Uterus (tissue), 2 donors: ENCODE measurements at regions not wholly inside any gene's neighbourhood (a gene's known extent, or its start where the extent isn't known, plus 50 kb on each side); places are given as distances from the start of the nearest gene placed in this dataset.

Experiments used
- POLR2A ChIP-seq, 2 donors: fragments of 450-650 bp; IDR thresholded peaks; one replicate each; pipeline ENCODE4 v1.6.1; 2016; ENCODE audit warnings: antibody characterized with exemption in 2 of 2, mild to moderate bottlenecking in 1 of 2, moderate library complexity in 1 of 2
- TF ChIP-seq, protein P1 (sequence below), 4 experiments: fragments of 200-600 bp in 2 of 4; fragments of 450-650 bp in 2 of 4; sonication (generic) in 2 of 4; IDR thresholded peaks; one replicate each; pipeline ENCODE4 v1.5.1; 2016 to 2019; ENCODE audit warnings: antibody characterized with exemption in 4 of 4, mild to moderate bottlenecking in 2 of 4, moderate library complexity in 1 of 4

DNA sequence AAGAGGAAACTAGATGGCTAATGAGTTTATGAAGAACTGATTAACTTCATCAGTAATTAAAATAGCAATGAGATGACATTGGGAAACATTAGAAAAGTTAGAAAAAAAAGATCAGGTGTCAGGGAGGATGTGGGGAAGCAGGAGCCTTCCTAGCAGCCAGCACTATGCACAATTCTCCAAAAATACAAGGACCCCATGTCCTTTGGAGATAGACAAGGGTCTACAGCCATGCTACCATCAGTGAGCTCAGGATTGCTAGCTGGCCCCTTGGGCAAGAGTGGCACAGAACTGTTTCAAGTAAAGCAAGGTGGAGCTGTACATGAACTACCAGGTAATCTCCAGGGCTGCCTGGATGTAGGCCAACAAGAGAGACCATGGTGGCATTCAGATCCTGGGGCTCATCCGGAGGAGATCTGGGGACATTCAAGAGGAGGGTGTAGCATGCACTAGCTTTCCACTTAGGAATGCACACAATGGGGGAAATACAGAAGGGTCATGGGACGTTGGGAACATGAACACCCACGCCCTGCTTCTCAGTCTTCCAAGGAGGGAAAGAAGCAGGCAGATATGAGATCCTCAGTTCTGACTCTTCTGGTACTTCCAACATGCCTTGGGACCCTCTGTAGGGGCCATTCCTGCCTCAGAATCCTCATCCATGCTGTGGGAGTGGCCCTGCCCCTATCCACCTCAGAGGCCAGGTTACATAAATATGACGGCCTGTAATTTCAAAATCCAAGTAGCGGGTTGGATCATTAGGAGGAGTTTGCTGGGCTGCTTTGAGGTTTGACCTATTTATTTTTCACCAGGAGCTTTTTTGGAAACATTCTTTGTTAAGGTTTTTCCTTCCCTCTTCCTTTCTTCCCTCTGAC lies 82.2 kb upstream of the HABP2 start:
- TF ChIP-seq, protein P1, sequence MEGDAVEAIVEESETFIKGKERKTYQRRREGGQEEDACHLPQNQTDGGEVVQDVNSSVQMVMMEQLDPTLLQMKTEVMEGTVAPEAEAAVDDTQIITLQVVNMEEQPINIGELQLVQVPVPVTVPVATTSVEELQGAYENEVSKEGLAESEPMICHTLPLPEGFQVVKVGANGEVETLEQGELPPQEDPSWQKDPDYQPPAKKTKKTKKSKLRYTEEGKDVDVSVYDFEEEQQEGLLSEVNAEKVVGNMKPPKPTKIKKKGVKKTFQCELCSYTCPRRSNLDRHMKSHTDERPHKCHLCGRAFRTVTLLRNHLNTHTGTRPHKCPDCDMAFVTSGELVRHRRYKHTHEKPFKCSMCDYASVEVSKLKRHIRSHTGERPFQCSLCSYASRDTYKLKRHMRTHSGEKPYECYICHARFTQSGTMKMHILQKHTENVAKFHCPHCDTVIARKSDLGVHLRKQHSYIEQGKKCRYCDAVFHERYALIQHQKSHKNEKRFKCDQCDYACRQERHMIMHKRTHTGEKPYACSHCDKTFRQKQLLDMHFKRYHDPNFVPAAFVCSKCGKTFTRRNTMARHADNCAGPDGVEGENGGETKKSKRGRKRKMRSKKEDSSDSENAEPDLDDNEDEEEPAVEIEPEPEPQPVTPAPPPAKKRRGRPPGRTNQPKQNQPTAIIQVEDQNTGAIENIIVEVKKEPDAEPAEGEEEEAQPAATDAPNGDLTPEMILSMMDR (IDR thresholded peaks at IDR 0.05): no peak
- TF ChIP-seq POLR2A (IDR thresholded peaks at IDR 0.05): no peak
